GM23338 (cell line): ENCODE measurements at regions not wholly inside any gene's neighbourhood (a gene's known extent, or its start where the extent isn't known, plus 50 kb on each side); places are given as distances from the start of the nearest gene placed in this dataset.

ENCODE experiments used
- ATAC-seq: fragments of 200-7000 bp; cut with Tn5 transposase; 3 replicates; pipeline ENCODE4 v1.9.1; 2020
- DNase-seq: peaks from one replicate; pipeline ENCODE4 v3.0.0-alpha.2; 2015; ENCODE audit warnings: low spot score
- H2AFZ ChIP-seq: fragments of 200-600 bp; sonication (generic); 2 replicates; pipeline ENCODE4 v1.8.0; 2016; ENCODE audit warnings: antibody characterized with exemption, mild to moderate bottlenecking, moderate library complexity
- H3F3A ChIP-seq: fragments of 200-600 bp; sonication (generic); replicated peaks from 2 replicates; pipeline ENCODE4 v1.8.0; 2017; ENCODE audit warnings: antibody characterized with exemption, mixed run types, low read depth
- H3K27ac ChIP-seq: fragments of 200-600 bp; sonication (generic); 2 replicates; pipeline ENCODE4 v1.6.1; 2016; ENCODE audit warnings: low read depth
- H3K27me3 ChIP-seq: fragments of 200-600 bp; sonication (generic); 2 replicates; pipeline ENCODE4 v1.8.0; 2016; ENCODE audit warnings: mild to moderate bottlenecking, mixed run types, moderate library complexity; ENCODE audit not compliant: insufficient read depth
- H3K36me3 ChIP-seq: fragments of 200-600 bp; sonication (generic); 2 replicates; pipeline ENCODE4 v1.8.0; 2016; ENCODE audit warnings: mild to moderate bottlenecking; ENCODE audit not compliant: insufficient read depth
- H3K4me1 ChIP-seq: fragments of 200-600 bp; sonication (generic); 2 replicates; pipeline ENCODE4 v1.8.0; 2016; ENCODE audit warnings: mild to moderate bottlenecking, moderate library complexity; ENCODE audit not compliant: insufficient read depth
- H3K4me2 ChIP-seq: fragments of 200-600 bp; sonication (generic); 2 replicates; pipeline ENCODE4 v1.7.1; 2017; ENCODE audit warnings: mixed run types
- H3K4me3 ChIP-seq: fragments of 200-600 bp; sonication (generic); 2 replicates; pipeline ENCODE4 v1.6.1; 2016; ENCODE audit warnings: mixed run types
- H3K79me2 ChIP-seq: fragments of 200-600 bp; sonication (generic); replicated peaks from 2 replicates; pipeline ENCODE4 v1.8.0; 2017; ENCODE audit warnings: mild to moderate bottlenecking; ENCODE audit not compliant: insufficient read depth
- H3K9me2 ChIP-seq: fragments of 200-600 bp; sonication (generic); 2 replicates; pipeline ENCODE4 v1.8.0; 2017; ENCODE audit not compliant: insufficient read depth
- H4K20me1 ChIP-seq: fragments of 200-600 bp; sonication (generic); replicated peaks from 2 replicates; pipeline ENCODE4 v1.8.0; 2017; ENCODE audit warnings: mild to moderate bottlenecking; ENCODE audit not compliant: insufficient read depth
- H3K27ac Mint-ChIP-seq: 2 replicates; pipeline ENCODE4 v1.8.0; 2020; ENCODE audit warnings: inconsistent platforms, mild to moderate bottlenecking, moderate library complexity, mixed read lengths
- H3K27me3 Mint-ChIP-seq: 3 replicates; pipeline ENCODE4 v1.8.0; 2022; ENCODE audit warnings: low read depth, mild to moderate bottlenecking, moderate library complexity, mixed read lengths, inconsistent platforms; ENCODE audit not compliant: insufficient read depth, poor library complexity
- H3K36me3 Mint-ChIP-seq: 3 replicates; pipeline ENCODE4 v1.8.0; 2021; ENCODE audit warnings: low read depth, mild to moderate bottlenecking, inconsistent platforms, moderate library complexity, mixed read lengths
- H3K4me1 Mint-ChIP-seq: 3 replicates; pipeline ENCODE4 v1.8.0; 2020; ENCODE audit warnings: mild to moderate bottlenecking, inconsistent platforms, mixed read lengths
- H3K4me3 Mint-ChIP-seq: 3 replicates; pipeline ENCODE4 v1.8.0; 2021; ENCODE audit warnings: moderate library complexity, mild to moderate bottlenecking, inconsistent platforms, mixed read lengths
- H3K9me3 Mint-ChIP-seq: 3 replicates; pipeline ENCODE4 v1.8.0; 2020; ENCODE audit warnings: moderate library complexity, mild to moderate bottlenecking, inconsistent platforms, mixed read lengths
- CREB1 ChIP-seq: fragments of 250-450 bp; sonication (Bioruptor Pico); IDR thresholded peaks from 2 replicates; pipeline ENCODE4 v1.5.0; 2020; ENCODE audit warnings: low read depth, mild to moderate bottlenecking, moderate library complexity
- CTCF ChIP-seq, 2 experiments: fragments of 200-600 bp in 1 of 2; sonication (generic) in 1 of 2; conservative IDR thresholded peaks; 2 replicates each; pipeline versions ENCODE4 v1.5.1 to v1.6.1; 2016 to 2017; ENCODE audit warnings: antibody characterized with exemption in 2 of 2, low read depth in 2 of 2, mild to moderate bottlenecking in 2 of 2, moderate library complexity in 1 of 2
- ETS1 ChIP-seq: IDR thresholded peaks from 2 replicates; pipeline ENCODE4 v1.6.1; 2016; ENCODE audit warnings: antibody characterized with exemption
- EZH2 ChIP-seq: fragments of 200-600 bp; sonication (generic); IDR thresholded peaks from one replicate; pipeline ENCODE4 v1.8.0; 2017; ENCODE audit warnings: antibody characterized with exemption, mild to moderate bottlenecking, low read depth; ENCODE audit not compliant: unreplicated experiment
- EZH2phosphoT487 ChIP-seq: fragments of 200-600 bp; sonication (generic); IDR thresholded peaks from one replicate; pipeline ENCODE4 v1.8.1; 2018; ENCODE audit warnings: antibody characterized with exemption; ENCODE audit not compliant: unreplicated experiment
- JUNB ChIP-seq: IDR thresholded peaks from one replicate; pipeline ENCODE4 v1.6.1; 2016; ENCODE audit warnings: antibody characterized with exemption; ENCODE audit not compliant: unreplicated experiment
- NANOG ChIP-seq: IDR thresholded peaks from 2 replicates; pipeline ENCODE4 v1.6.1; 2016; ENCODE audit warnings: antibody characterized with exemption, borderline replicate concordance
- POLR2AphosphoS5 ChIP-seq: IDR thresholded peaks from 2 replicates; pipeline ENCODE4 v1.6.1; 2016; ENCODE audit warnings: antibody characterized with exemption, low read depth
- REST ChIP-seq: IDR thresholded peaks from one replicate; pipeline ENCODE4 v1.6.1; 2018; ENCODE audit warnings: antibody characterized with exemption; ENCODE audit not compliant: unreplicated experiment
- STAT1 ChIP-seq: IDR thresholded peaks from one replicate; pipeline ENCODE4 v1.6.1; 2016; ENCODE audit warnings: antibody characterized with exemption; ENCODE audit not compliant: unreplicated experiment
- ZNF114 ChIP-seq: fragments of 250-450 bp; sonication (Bioruptor Pico); IDR thresholded peaks from 2 replicates; pipeline ENCODE4 v1.5.0; 2020; ENCODE audit warnings: mild to moderate bottlenecking, moderate library complexity
- ZNF331 ChIP-seq: fragments of 250-450 bp; sonication (Bioruptor Pico); IDR thresholded peaks from 2 replicates; pipeline ENCODE4 v1.5.0; 2020; ENCODE audit warnings: low read depth, mild to moderate bottlenecking, moderate library complexity
- ZNF462 ChIP-seq: fragments of 250-450 bp; sonication (Bioruptor Pico); IDR thresholded peaks from 2 replicates; pipeline ENCODE4 v1.5.0; 2020; ENCODE audit warnings: mild to moderate bottlenecking, moderate library complexity

GRCh38 chr11:42625757-42626665 is 685.8 kb upstream of the API5 start:
- Histone ChIP-seq H3K4me1 (no peaks in the 10 kb centered on the region), H3K4me2 (no peak overlapping the region), H3K9me2 (no peaks in the 10 kb centered on the region), H3K36me3 (no peaks in the 10 kb centered on the region), H3K27me3 (no peaks in the 10 kb centered on the region), H3F3A (no peaks in the 10 kb centered on the region), H3K79me2 (no peaks in the 10 kb centered on the region), H3K4me3 (no peak overlapping the region), H3K27ac (no peak overlapping the region), H2AFZ (no peak overlapping the region), H4K20me1 (no peaks in the 10 kb centered on the region)
- H3K4me3 Mint-ChIP-seq = no peak overlapping the region
- no peak overlapping the region for H3K27ac Mint-ChIP-seq
- no peaks in the 10 kb centered on the region for H3K27me3 Mint-ChIP-seq
- DNase-seq = no peak
- H3K36me3 Mint-ChIP-seq = no peaks in the 10 kb centered on the region; the same call in 2 of the 3 replicates
- no peak for ATAC-seq
- H3K9me3 Mint-ChIP-seq = peaks cover 86% of the 10 kb centered on the region
- TF ChIP-seq JUNB = no peak
- no peak for TF ChIP-seq STAT1
- no peak for TF ChIP-seq POLR2AphosphoS5
- TF ChIP-seq REST = no peak
- no peak for TF ChIP-seq NANOG
- TF ChIP-seq CREB1 = no peak
- no peak for TF ChIP-seq CTCF (conservative IDR thresholded peaks at IDR 0.05; ENCODE audit: low read depth in 2 of 2)
- TF ChIP-seq ZNF114 = no peak
- no peak for TF ChIP-seq ZNF462
- no peak for TF ChIP-seq EZH2phosphoT487
- TF ChIP-seq EZH2 = no peak
- no peak for TF ChIP-seq ETS1
- no peak for TF ChIP-seq ZNF331 (CRISPR knock-in tag)
- H3K4me1 Mint-ChIP-seq = no peaks in the 10 kb centered on the region
